ENCODE measurements at regions not wholly inside any gene's neighbourhood (a gene's known extent, or its start where the extent isn't known, plus 50 kb on each side); places are given as distances from the start of the nearest gene placed in this dataset.
A peak's percentile ranks its signal among the peaks of the same experiment; 100 is the strongest.

DNA sequence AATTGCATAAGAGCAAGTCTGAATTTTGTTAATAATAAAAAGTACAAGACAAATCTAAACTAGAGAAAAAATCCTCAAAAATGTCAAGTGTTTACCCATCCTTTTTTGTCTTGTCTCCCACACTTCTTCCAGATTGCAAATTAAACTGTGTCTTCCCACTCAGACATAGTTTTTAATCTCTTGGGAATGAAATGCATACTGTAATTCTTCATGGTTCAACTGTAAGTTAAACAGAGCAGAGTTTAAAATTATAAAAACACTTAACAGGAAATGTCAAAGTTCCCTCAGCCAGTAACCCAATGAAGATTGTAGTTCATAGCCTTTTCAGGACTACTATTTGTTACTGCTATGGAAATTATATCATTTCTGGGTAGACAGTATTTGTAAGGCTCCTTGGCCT is 171.8 kb downstream of the UBE2E3 start:
- DNase-seq: no peak

- no peak for DNase-seq
Observed at GRCh38 chr2:181152701-181153100, 172.3 kb downstream of the UBE2E3 start.

GRCh38 chr2:181153886-181154285 is 173.5 kb downstream of the UBE2E3 start:
- DNase-seq: no peak

DNA sequence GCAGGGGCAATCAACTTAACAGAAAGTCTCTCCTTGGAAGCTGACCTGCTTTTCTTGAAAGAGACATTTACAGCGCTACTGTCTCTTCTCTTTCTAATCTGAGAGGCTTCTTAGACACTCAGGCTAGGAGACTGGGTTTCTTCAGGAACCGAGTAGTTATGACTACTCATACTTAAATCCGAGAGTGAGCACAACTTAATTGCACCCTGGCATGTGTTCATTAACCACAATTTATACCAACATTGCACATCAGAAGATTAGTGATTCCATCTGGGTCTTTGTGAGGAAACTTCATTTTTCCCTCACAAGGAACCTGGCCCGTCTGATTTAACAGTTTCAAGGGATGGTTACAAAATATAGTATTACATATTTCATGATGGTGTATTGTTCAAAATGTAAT is 176.9 kb downstream of the UBE2E3 start:
- DNase-seq: no peak

DNA sequence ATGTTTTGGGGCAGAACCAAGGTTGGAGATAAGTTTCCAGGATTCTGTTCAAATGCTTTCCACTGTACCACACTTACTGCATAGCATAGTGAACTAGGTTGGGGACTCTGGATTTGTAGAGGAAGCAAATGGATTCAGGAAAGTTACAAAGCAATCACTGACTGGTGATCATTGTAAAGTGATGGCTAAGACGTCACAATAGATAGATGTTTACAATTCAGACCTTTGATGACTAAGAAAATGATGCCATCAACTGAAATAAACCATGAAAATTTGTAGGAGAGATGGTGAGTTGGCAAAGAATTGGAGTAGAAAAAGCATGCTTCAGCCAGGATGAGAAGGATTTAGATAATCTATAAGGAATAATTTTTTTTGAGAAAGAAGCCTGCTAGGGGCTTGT is 178.0 kb downstream of the UBE2E3 start:
- no peak for DNase-seq

DNA sequence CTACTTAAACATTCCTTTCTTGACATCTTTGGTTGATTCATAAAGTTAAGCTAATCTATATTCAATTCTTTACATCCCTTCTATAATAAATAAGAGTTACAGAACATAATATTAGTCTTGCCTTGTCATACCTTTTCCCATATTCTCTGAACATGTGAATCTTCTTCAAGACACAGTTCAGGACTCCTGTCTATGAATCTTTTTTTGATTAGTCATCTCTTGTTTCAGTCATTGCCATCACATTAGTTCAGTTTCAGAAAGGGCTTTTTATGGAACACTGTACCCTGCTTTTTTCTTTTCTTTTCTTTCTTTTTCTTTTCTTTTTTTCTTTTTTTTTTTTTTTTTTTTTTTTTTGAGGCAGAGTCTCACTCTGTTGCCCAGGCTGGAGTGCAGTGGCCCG is 181.2 kb downstream of the UBE2E3 start:
- no peak for DNase-seq

GRCh38 chr2:181163139-181163538 is 182.7 kb downstream of the UBE2E3 start:
- peak; percentile 28 for DNase-seq

GRCh38 chr2:181163691-181164090 is 183.3 kb downstream of the UBE2E3 start:
- no peak for DNase-seq

DNA sequence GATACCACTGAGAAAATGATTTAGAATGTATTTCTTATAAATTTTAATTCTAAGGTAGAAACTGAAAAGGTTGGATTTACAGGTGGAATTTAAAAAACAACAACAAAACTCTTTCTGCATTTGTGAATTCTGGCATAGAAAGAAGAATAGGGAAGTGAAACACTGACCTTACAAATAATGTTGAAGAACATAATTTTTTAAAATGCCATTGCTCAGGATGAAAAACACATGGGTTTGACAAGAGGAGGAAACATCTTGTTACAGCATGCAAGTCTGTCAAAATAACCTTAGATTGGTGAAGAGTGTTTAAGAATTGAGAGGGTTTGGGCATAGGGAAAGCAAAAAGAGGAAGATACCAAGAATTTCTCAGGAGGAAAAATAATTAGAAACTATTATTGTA is 184.3 kb downstream of the UBE2E3 start:
- no peak for DNase-seq

DNA sequence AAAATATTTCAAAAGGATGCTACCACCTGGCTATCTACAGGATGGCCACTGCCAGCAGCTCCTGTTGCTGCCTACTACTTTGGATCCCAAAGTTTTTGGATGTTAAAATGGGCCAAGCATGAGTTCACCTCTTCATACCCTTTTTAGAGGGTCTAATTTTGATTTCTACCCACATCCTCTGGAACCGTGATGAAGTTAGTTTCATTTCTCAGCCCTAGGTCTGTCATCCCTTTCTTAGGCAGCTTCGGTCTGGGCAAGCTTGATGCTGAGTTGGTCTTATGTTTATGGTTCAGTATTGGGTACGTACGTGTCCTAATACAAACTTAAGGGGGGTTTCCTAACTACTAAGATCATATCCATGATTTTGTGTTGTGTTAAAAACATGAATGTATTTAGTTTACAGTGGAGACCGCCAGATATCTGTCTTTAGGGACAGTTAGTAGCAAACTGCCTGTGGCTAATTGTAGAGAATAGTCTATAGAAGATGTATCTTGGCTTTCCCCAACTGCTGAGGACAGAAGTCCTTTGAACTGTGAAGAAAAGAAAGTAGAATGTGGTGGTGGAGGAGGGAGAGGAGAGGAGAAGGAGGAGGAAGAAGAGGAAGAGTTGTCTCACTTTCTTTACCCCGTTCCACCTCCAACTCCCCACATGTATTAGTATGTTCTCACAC is 184.9 kb downstream of the UBE2E3 start:
- DNase-seq: peak; percentile 16

DNA sequence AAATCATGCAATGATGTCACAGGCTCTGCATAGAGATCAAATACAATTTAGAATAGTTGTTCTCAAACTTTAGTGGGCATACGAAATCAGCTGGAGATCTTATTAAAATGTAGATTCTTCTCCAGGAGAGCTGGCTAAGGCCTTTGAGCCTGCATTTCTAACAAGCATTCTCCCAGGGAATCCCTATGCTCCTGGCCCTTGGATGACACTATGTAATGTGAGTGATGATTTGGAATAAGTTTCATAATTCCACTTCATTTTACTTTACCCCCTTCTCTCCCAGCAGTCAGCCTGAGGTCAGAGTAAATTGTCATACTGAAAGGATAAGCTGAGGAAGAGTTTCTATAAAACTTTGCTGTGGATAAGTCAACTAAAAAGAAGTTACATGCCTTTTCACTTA is 189.1 kb downstream of the UBE2E3 start:
- DNase-seq: no peak

DNA sequence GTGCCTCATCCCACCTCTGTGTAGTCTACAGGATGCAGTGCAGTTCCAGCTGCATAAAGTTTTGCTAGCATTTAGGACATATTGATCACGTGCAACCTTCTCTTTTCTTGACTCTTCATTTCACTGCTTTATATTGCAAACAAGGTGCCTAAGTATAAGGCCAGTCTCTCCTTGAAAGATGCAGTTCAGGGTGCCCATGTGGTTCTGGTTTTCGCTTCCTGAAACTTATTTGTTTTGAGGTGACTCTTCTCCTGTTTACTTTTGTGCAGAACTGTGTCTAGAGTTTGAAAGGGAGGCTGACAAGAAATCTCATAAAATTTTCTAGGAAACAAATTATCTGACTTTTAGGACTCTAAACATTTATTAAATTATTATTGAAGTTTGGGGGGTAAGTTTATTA is 189.9 kb downstream of the UBE2E3 start:
- no peak for DNase-seq

GRCh38 chr2:181172676-181173075 is 192.3 kb downstream of the UBE2E3 start:
- DNase-seq: no peak

- no peak for DNase-seq
Observed at GRCh38 chr2:181174611-181175580, 194.5 kb downstream of the UBE2E3 start.

- DNase-seq: no peak
Observed at GRCh38 chr2:181176540-181176939, 196.1 kb downstream of the UBE2E3 start.

DNA sequence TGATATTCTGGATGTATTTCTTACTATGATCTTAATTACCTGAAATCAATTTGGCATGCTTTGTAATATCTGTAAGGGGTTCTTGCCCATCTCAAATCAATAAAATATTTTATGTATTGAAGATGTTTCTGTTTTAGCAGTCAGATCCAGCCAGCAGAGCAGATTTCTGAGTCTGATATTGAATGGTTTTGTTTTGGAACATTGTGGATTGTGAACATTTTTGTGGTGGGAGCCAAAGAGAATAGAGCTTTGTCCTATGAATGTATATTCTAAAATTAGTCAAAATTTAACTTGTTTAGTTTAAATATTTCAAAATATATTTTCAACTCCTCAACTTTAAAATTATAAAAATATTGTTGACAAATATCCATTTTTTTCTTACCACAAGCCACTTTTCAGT is 197.0 kb downstream of the UBE2E3 start:
- DNase-seq: no peak

DNA sequence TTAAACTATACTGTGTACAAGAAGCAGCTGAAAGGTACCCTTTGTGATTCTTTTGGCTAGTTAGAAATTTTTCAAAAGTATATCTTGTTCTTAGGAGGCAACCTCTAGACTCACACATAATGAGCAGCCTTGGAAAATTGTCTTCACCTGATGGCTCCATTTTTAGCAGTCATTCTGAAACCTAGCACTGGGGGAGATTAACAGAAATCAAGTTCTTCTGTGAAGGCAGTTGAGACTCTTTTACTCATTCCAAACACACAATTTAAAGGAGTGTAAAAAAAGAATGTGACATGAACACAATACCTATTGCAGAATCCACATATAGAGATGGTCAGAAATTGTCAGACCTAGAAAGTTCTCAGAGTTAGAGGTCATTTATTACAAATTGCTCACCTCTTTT is 197.7 kb downstream of the UBE2E3 start:
- no peak for DNase-seq

DNA sequence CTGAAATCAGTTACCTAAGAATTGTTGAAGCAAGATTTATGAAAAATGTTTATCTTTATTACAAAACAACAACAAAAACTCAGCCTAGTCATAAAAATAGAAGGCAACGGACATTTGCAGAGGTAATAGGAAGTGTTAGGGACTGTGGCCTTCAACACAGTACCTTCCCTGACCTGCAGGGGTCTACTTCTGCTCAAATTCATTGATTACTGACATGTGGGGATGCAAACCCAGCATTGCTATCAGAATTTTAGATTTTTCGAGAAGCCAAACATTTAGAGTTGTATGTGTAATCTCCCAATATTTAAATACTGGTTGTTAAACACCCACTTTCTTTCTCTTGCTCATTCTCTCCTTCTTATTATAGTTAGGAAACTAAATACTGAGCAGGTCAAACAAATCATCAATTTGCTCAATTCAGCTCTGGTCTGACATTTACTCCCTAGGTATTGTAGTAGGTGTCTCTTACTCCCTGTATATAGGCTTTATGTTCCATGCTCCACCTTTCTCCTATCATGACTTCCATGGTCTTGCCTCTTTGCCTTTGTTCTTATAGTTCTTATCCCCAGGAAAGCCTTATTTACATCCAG is 198.5 kb downstream of the UBE2E3 start:
- peak; percentile 36 for DNase-seq

- no peak for DNase-seq
Observed at GRCh38 chr2:181183878-181184542, 203.6 kb downstream of the UBE2E3 start.

- DNase-seq: no peak
Observed at GRCh38 chr2:181185421-181185820, 205.0 kb downstream of the UBE2E3 start.

DNA sequence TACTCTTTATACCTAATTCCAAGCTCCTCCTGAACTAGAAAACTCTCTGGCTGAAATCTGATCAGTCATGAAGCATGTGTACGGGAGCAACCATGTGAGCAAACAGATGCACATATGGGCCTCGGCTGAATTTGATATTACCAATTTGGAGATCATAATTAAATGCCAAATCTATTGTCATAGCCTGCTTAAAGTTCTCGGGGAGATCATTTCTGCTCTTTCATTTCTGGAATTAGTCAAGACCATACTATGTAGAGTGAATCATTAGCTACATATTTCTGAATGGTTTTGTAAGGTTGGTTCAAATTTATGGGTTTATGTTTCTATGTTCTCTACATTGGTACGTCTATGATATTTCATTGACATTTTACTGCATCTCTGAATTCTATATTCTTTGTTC is 205.5 kb downstream of the UBE2E3 start:
- DNase-seq: no peak

- DNase-seq: no peak
Observed at GRCh38 chr2:181188605-181189004, 208.2 kb downstream of the UBE2E3 start.

DNA sequence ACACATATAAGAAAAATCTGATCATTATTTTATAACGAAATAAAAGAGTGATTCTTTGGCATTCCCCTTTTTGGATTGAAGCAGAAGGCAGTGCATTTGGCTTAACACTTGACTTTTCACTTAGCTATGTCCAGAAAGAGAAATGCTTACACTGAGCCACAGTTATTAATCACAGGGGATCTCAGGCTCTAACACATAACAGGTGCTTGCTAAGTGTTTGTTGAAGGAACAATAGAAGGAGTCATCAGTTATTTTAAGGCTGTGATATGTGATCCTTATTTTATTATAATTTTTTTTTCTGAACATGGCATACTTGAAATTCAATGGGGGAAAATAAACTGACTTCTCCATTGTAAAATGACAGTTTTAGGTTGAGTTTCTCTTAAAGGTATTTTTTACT is 209.5 kb downstream of the UBE2E3 start:
- DNase-seq: no peak
